K562 (cell line): ENCODE measurements at regions not wholly inside any gene's neighbourhood (a gene's known extent, or its start where the extent isn't known, plus 50 kb on each side); places are given as distances from the start of the nearest gene placed in this dataset.

Experiments
- ATAC-seq: fragments of 200-7000 bp; cut with Tn5 transposase; 3 replicates; pipeline ENCODE4 v1.9.1; 2020; ENCODE audit warnings: moderate library complexity
- BruUV-seq: library from RNA; stranded (reverse); fragments of 400-500 nt; replicated peaks from 2 replicates; lab custom pipeline; 2021; lab: Mats Ljungman, UMichigan
- CTCF ChIA-PET: fragments of 300-600 bp; formaldehyde crosslinking; extraction: SDS; loops from one replicate; lab custom pipeline; 2021; ENCODE audit warnings: low intra/inter-chr PET ratio; lab: Yijun Ruan, JAX
- POLR2A ChIA-PET: fragments of 300-600, 350-650 bp; sonication (Branson Sonifier 250); formaldehyde crosslinking; extraction: SDS; loops from one replicate; lab custom pipeline; 2021; ENCODE audit warnings: antibody characterized with exemption, inconsistent platforms; lab: Yijun Ruan, JAX
- DNase-seq, 4 experiments: peaks; one replicate each; pipeline versions ENCODE4 v3.0.0 to v3.0.0-alpha.2; 2011 to 2018; ENCODE audit warnings: low spot score in 3 of 4, mixed read lengths in 3 of 4; ENCODE audit errors: extremely low read depth in 1 of 4
- FAIRE-seq: peaks from 2 replicates; lab custom pipeline; 2011; peaks lifted over from hg19 to GRCh38; lab: Jason Lieb, UNC
- H2AFZ ChIP-seq: 2 replicates; pipeline ENCODE4 v1.6.0; 2011; ENCODE audit warnings: low read depth, low read length, control low read depth, inconsistent platforms
- H3K27ac ChIP-seq: fragments of 200-600 bp; 3 replicates; pipeline ENCODE4 v1.8.0; 2011; ENCODE audit warnings: low read depth, mild to moderate bottlenecking, control low read depth, inconsistent platforms, low read length, moderate library complexity, mixed read lengths; ENCODE audit errors: extremely low read depth
- H3K27me3 ChIP-seq, 2 experiments: fragments of 300-600 bp in 1 of 2; 2 replicates in 1 of 2; 3 replicates in 1 of 2; pipeline versions ENCODE4 v1.6.0 to v1.8.0; 2011; ENCODE audit warnings: inconsistent platforms in 2 of 2, low read length in 2 of 2, mild to moderate bottlenecking in 1 of 2, mixed read lengths in 1 of 2, moderate library complexity in 1 of 2; ENCODE audit not compliant: control insufficient read depth in 2 of 2, insufficient read depth in 2 of 2
- H3K36me3 ChIP-seq: fragments of 300-600 bp; 3 replicates; pipeline ENCODE4 v1.8.0; 2011; ENCODE audit warnings: mild to moderate bottlenecking, low read length, inconsistent platforms; ENCODE audit not compliant: control insufficient read depth, insufficient read depth
- H3K4me1 ChIP-seq, 2 experiments: fragments of 200-600 bp in 1 of 2; replicated peaks in 1 of 2; 2 replicates in 1 of 2; 3 replicates in 1 of 2; pipeline versions ENCODE4 v1.5.1 to v1.8.0; 2011; ENCODE audit warnings: inconsistent platforms in 2 of 2, low read length in 2 of 2, mild to moderate bottlenecking in 1 of 2, mixed read lengths in 1 of 2, moderate library complexity in 1 of 2; ENCODE audit not compliant: control insufficient read depth in 2 of 2, insufficient read depth in 2 of 2
- H3K4me2 ChIP-seq: 2 replicates; pipeline ENCODE4 v1.6.1; 2011; ENCODE audit warnings: low read length, control low read depth, inconsistent platforms, mixed read lengths; ENCODE audit not compliant: insufficient read depth
- H3K4me3 ChIP-seq: fragments of 200-600 bp; sonication (generic), shearing (Covaris generic); 2 replicates; pipeline ENCODE4 v1.5.1; 2016; ENCODE audit warnings: control low read depth, inconsistent platforms
- H3K79me2 ChIP-seq: fragments of 200-600 bp; 3 replicates; pipeline ENCODE4 v1.8.0; 2011; ENCODE audit warnings: low read length, inconsistent platforms; ENCODE audit not compliant: control insufficient read depth, insufficient read depth
- H3K9ac ChIP-seq, 2 experiments: 2 replicates each; pipeline versions ENCODE4 v1.6.0 to v1.6.1; 2011; ENCODE audit warnings: low read depth in 2 of 2, low read length in 2 of 2, control low read depth in 1 of 2, inconsistent platforms in 1 of 2, mild to moderate bottlenecking in 1 of 2, mixed read lengths in 1 of 2; ENCODE audit not compliant: insufficient read depth in 1 of 2
- H3K9me1 ChIP-seq: one replicate; pipeline ENCODE4 v1.6.0; 2011; ENCODE audit warnings: inconsistent platforms, mild to moderate bottlenecking, low read length, moderate library complexity; ENCODE audit not compliant: control insufficient read depth, insufficient read depth
- H3K9me3 ChIP-seq: replicated peaks from 2 replicates; pipeline ENCODE4 v1.5.1; 2011; ENCODE audit warnings: low read depth, low read length, inconsistent platforms; ENCODE audit not compliant: control insufficient read depth, insufficient read depth
- H4K20me1 ChIP-seq: replicated peaks from 2 replicates; pipeline ENCODE4 v1.6.1; 2011; ENCODE audit warnings: low read length, inconsistent platforms, mixed read lengths; ENCODE audit not compliant: control insufficient read depth, insufficient read depth
- RBM25 ChIP-seq: fragments of 200-400 bp; formaldehyde crosslinking; IDR thresholded peaks from 2 replicates; pipeline ENCODE4 v1.6.1; 2018; ENCODE audit warnings: low read length, low read depth, moderate library complexity; ENCODE audit not compliant: severe bottlenecking
- U2AF2 ChIP-seq: fragments of 200-400 bp; formaldehyde crosslinking; optimal IDR thresholded peaks from 2 replicates; pipeline ENCODE3; 2017; ENCODE audit warnings: low read depth, mild to moderate bottlenecking, low read length
- WGBS: fragments of 100-300 bp; shearing (Covaris generic); methylation state at CpG from one replicate; pipeline ENCODE4 v1.1.6; 2016; ENCODE audit warnings: low coverage, mixed read lengths; ENCODE audit not compliant: insufficient coverage; ENCODE audit errors: missing lambda C conversion rate; 5-methylcytosine and 5-hydroxymethylcytosine counted together
- in situ Hi-C: fragments of 300-500 bp; cut with MboI; formaldehyde crosslinking; loops from 4 replicates; pipeline ENCODE4 v1.15.0; 2018; ENCODE audit warnings: inconsistent platforms, mixed read lengths
- intact Hi-C: fragments of 100-400 bp; cut with micrococcal nuclease; formaldehyde crosslinking; loops from 2 replicates; pipeline ENCODE4 v1.14.2; 2022
- TF ChIP-seq, protein P1 (sequence below): fragments of 250-450 bp; sonication (Bioruptor Pico); IDR thresholded peaks from 2 replicates; pipeline ENCODE4 v1.8.0; 2021; ENCODE audit warnings: moderate library complexity, mild to moderate bottlenecking, inconsistent platforms
- TF ChIP-seq, protein P2 (sequence below): sonication (generic); formaldehyde crosslinking; IDR thresholded peaks from 2 replicates; pipeline ENCODE4 v1.8.1; 2023; ENCODE audit warnings: mild to moderate bottlenecking, missing genetic modification reagents
- TF ChIP-seq, protein P3 (sequence below): fragments of 450-650 bp; conservative IDR thresholded peaks from 2 replicates; pipeline ENCODE4 v1.6.1; 2016; ENCODE audit warnings: missing genetic modification characterization, low read depth, mild to moderate bottlenecking, missing compliant biosample characterization, moderate library complexity
- TF ChIP-seq, protein P4 (sequence below): fragments of 250-450 bp; sonication (Bioruptor Pico); IDR thresholded peaks from 2 replicates; pipeline ENCODE4 v1.5.0; 2021

DNA sequence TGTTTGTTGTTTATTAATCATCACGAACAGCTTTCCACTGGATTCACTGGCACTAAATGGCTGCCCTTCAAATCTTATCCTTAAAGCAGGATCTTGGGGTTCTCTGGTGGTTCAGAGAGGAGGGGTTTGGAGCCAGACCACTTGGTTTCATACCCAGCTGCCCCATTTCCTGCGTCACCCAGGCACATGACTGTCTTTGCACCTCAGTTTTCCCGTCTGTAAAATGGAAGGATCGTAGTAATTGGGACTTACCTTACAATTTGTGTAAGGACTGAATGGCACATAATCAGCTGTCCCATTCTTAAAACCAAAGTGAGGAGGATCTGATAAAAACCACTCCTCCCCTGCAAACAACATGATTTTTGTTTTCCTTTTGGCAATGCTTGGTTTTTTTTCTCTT lies 318.3 kb downstream of the ZNF536 start:
- FAIRE-seq (no peak), ATAC-seq (no peak), DNase-seq (no peak)
- Histone ChIP-seq H3K9me3 (no peaks in the 10 kb centered on the region), H3K4me1 (peaks cover 0 to 3% of the 10 kb centered on the region in 2 experiments; a peak in 1 of 5 replicates), H3K27me3 (peaks cover 12 to 26% of the 10 kb centered on the region in 2 experiments), H3K27ac (no peak overlapping the region), H3K79me2 (no peaks in the 10 kb centered on the region), H3K36me3 (no peaks in the 10 kb centered on the region), H3K4me2 (no peak overlapping the region), H3K9me1 (no peaks in the 10 kb centered on the region), H4K20me1 (no peaks in the 10 kb centered on the region; the same call in 1 of the 2 replicates), H3K9ac (no peak overlapping the region), H2AFZ (no peak overlapping the region), H3K4me3 (no peak overlapping the region)
- ChIA-PET POLR2A (no interaction called here), CTCF (no interaction called here)
- intact Hi-C loops: no loop called here
- 3% methylated on average over 4 of the region's 4 CpGs for WGBS
- BruUV-seq: no TSS peak
- TF ChIP-seq RBM25 (peak; percentile 57), U2AF2 (no peak)
- TF ChIP-seq, protein P1, sequence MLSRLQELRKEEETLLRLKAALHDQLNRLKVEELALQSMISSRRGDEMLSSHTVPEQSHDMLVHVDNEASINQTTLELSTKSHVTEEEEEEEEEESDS (CRISPR knock-in tag): no peak
- TF ChIP-seq, protein P2, sequence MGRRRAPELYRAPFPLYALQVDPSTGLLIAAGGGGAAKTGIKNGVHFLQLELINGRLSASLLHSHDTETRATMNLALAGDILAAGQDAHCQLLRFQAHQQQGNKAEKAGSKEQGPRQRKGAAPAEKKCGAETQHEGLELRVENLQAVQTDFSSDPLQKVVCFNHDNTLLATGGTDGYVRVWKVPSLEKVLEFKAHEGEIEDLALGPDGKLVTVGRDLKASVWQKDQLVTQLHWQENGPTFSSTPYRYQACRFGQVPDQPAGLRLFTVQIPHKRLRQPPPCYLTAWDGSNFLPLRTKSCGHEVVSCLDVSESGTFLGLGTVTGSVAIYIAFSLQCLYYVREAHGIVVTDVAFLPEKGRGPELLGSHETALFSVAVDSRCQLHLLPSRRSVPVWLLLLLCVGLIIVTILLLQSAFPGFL (CRISPR knock-in tag): no peak
- TF ChIP-seq, protein P3, sequence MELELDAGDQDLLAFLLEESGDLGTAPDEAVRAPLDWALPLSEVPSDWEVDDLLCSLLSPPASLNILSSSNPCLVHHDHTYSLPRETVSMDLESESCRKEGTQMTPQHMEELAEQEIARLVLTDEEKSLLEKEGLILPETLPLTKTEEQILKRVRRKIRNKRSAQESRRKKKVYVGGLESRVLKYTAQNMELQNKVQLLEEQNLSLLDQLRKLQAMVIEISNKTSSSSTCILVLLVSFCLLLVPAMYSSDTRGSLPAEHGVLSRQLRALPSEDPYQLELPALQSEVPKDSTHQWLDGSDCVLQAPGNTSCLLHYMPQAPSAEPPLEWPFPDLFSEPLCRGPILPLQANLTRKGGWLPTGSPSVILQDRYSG (tag): no peak
- TF ChIP-seq, protein P4, sequence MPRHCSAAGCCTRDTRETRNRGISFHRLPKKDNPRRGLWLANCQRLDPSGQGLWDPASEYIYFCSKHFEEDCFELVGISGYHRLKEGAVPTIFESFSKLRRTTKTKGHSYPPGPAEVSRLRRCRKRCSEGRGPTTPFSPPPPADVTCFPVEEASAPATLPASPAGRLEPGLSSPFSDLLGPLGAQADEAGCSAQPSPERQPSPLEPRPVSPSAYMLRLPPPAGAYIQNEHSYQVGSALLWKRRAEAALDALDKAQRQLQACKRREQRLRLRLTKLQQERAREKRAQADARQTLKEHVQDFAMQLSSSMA (CRISPR knock-in tag): no peak
- in situ Hi-C loops: no loop called here
